Activated CD4-positive, alpha-beta T cell treated with anti-CD3 and anti-CD28 coated beads for 1 hour (primary cell): ENCODE measurements at regions not wholly inside any gene's neighbourhood (a gene's known extent, or its start where the extent isn't known, plus 50 kb on each side); places are given as distances from the start of the nearest gene placed in this dataset.

Experiments
- DNase-seq: peaks from one replicate; pipeline ENCODE4 v3.0.0-alpha.2; 2020

DNA sequence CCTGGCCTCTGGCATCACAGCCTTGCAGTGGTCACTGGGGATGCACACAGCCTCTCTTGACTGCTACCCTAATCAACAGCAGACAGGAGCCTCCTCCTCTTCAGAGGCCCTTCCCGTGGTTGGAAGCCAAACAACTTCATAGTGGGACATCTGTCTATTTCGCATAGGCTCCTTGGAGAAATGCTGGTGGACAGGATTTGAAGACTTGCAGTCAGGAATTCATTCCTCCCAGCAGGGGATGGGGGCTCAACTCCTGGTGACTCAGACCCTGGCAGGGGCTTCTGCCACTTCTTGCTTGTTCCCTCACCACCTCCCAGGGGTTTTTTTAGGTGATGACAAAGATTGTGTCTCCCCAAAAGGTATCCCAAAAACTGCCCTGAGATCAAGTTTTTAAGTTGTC, 191.7 kb upstream of the CAMK1G start:
- no peak for DNase-seq

GRCh38 chr1:209395169-209395568, 188.3 kb upstream of the CAMK1G start:
- DNase-seq, result no peak

DNA sequence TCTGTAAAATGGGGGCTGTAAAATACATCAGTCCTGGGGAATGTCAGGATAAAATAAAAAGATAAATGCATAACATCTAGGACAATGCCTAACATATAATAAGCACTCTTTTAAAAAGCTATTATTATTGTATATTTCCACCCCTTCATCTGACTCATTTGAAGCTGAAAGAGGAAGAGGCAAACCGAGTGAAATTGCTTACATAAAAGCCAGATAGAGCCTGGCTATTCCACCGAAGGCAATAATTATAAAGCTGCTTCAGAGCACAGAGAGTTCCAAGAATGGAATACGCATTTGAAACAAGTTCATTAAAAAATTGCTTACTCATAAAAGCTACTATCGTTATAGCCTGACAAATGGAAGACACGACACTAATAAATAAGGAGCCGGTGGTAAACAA, 186.1 kb upstream of the CAMK1G start:
- DNase-seq, result no peak

DNA sequence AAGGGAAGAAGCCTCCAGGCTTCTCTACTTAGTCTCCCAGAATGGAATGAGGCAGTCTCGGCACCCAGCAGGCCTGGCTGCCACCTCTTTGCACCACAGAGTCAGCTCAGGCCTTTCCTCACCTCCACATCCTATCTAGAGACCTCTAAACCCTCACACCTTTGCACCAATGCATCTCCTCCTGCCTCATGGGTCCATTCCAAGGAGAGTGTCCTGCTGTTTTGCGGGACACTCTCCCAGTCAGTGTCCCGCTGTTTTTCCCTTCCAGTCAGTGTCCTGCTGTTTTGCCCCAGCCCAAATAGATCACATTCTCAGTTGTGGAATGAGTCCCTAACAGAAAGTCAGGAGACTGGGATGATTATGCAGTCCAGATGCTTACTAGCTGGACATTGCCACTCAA, 185.6 kb upstream of the CAMK1G start:
- no peak for DNase-seq

DNA sequence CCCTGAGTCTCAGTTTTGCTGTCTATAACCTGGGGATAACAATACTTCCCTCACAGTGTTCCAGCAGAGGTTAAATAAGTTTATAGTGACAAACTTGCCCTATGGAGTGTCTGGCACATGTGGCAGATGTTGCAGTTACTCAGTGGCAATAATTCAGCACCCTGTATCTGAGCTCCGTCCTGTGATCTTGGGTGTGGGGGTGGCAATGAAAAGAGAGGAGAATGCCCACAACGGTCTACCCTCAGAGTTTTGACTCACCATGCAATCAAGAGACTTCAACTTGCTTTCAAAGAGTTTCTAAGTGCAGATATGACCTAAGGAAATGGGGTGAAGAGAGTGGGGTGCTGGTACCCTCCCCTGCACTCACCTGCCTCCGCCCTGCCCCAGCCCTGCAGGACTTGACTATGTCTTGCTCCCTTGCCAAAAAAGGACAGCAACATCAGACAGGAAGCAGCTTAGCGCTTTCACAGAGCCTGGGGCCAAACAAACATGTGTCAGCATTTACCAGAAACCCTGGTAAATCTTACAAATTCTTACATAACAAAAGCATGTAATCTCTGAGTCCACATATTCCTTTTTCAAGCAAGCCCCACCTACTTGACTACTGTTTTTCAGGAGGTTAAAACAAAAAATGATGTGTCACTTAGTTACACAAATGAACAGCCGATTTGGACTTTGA, 185.1 kb upstream of the CAMK1G start:
- no peak for DNase-seq

GRCh38 chr1:209399800-209400199, 183.7 kb upstream of the CAMK1G start:
- DNase-seq, result no peak

GRCh38 chr1:209400351-209401220, 182.9 kb upstream of the CAMK1G start:
- no peak for DNase-seq

DNA sequence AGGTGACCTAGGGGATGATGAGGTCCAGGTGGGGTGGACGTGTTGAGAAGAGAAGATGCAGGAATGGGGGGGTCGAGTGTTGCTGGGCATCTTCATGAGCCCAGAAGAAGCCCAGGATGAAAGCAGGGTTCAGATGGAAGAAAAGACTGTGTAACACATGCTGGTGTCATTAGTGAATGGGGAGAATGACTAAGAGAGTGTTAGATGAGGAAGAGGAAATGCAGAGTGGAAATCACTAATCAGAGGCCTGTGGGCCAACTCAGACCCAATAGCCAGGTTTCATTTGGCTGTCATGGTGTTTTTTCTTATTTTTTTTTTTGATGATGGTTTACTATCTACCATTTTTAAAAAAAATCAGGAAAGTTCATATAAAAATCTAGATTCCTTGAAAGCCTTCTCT, 180.8 kb upstream of the CAMK1G start:
- no peak for DNase-seq

- DNase-seq, result no peak
Observed at GRCh38 chr1:209403921-209404320, 179.6 kb upstream of the CAMK1G start.

GRCh38 chr1:209404577-209404976, 178.9 kb upstream of the CAMK1G start:
- no peak for DNase-seq

DNA sequence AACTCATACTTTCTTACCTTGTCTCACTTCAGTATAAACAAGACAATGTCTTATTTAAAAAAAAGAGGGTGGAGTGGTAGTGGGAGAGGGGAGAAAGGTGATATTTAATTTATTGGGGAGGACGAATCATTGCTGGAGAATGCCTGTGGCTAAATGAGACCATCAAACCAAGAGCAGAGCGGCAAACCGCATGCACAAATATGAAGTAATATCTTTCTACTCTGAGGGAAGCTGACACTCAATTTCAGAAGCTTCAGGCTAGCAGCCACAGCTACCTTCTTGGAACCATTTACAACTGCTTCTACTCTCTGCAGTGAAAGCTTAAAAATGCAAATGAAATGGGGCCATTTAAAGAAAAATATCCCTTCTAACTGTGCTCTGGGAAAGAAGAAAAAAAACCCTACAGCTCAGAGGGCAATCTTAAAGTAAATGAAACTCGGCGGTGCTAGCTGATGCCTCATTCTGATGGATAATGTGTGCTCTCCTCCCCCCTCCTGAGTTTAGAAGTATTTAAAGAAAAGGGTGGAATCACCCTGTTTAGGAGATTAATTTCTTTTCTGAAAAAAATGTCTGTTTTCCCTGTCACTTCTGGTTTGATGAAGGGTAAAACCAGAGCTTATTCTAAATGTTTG, 178.2 kb upstream of the CAMK1G start:
- DNase-seq, result no peak

DNA sequence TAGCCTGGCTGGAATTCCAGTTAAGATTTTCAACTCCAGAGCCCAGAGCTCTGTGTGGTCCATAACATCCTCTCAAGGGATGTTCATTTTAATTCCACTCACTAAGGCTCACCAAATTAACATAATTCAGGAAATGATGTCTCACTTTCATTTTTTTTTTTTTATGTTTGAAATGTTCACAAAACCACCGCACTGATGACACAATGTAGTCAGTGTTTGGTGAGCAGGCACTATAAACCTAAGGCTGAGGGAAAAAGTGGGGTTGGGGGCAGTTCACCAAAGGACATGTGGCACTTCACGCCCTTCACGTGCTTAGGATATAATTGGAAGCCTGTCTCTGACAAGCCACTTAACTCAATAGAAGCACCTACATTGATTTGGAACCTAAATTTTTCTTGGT, 177.3 kb upstream of the CAMK1G start:
- DNase-seq, result no peak

DNA sequence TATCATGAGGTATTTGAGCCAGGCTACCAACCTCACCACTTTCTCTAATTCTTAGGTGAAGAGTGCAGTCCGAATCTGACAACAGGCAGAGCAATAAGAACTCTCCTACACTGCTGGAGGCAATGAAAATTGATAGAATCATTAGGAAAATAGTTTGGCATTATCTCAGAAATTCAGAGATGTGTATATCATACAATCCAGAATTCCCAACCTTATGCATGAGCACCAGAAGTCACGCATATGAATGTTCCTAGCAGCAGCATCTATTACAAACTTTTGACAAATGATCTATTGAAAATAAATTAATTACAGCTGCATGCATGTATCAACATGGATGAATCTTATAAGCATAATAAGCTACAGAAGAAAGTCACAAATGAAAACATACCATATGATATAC, 176.9 kb upstream of the CAMK1G start:
- DNase-seq, result no peak

GRCh38 chr1:209409780-209410179, 173.7 kb upstream of the CAMK1G start:
- no peak for DNase-seq

DNA sequence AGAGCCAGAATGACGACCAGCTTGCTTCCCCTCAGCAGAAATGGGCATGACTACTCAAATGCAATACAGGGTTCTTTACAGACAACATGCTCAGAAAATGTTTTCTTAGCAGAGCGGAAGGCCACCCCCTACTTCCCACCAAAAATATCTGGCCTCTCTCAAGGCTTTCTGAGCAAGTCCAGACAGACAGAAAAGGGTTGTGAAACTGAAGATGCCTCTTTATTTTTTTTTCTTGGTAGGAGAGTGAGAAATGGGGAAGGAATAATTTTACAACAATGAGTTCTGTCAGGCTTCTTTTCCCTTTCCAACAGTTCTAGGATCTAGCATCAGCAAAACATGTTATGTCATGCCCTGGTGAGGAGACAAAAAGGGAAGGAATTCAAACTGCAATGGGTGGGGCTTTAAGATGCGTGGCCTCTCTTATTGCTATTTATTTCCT, 172.0 kb upstream of the CAMK1G start:
- no peak for DNase-seq

DNA sequence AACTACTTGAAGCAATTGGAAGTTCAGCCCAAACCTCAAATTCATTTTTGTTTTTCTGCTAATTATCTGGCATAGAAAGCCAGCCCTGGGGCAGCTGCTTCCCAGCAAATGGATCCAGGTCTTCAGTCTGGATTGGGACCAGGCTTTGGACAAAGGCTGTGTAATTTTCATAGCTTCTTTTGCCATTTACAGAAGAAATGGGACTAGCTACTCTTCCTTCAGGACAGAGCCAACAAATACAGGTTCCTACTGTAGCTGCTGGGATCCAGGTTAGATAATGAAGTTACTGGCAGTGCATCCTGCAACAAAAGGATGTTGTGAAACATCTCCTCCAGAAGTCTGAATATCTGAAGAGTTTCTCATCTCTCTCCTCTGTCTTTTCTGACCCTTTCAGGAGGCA, 171.5 kb upstream of the CAMK1G start:
- DNase-seq, result no peak

- no peak for DNase-seq
Observed at GRCh38 chr1:209412566-209412965, 170.9 kb upstream of the CAMK1G start.

DNA sequence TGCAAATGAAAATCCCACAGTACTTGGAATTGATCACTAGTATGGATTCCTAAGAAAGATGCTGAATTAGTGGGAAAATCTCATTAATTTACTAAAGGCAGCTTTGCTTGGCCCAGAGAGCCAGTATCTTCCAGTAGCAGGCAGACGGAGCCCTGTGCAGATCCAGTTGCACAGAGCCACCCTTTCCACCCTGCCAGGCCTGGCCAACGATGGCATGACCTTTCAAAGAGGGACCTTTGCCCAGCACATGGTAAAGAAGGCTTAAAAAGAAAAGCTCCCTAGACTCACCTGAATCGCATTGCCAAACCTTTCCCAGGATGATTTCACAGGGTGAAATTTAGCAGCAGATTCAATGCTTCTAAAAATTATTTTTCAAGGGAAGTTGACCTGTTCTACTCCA, 170.5 kb upstream of the CAMK1G start:
- no peak for DNase-seq

- DNase-seq, result no peak
Observed at GRCh38 chr1:209414803-209415329, 168.6 kb upstream of the CAMK1G start.

- no peak for DNase-seq
Observed at GRCh38 chr1:209416039-209416438, 167.5 kb upstream of the CAMK1G start.

GRCh38 chr1:209416716-209417115, 166.8 kb upstream of the CAMK1G start:
- no peak for DNase-seq

DNA sequence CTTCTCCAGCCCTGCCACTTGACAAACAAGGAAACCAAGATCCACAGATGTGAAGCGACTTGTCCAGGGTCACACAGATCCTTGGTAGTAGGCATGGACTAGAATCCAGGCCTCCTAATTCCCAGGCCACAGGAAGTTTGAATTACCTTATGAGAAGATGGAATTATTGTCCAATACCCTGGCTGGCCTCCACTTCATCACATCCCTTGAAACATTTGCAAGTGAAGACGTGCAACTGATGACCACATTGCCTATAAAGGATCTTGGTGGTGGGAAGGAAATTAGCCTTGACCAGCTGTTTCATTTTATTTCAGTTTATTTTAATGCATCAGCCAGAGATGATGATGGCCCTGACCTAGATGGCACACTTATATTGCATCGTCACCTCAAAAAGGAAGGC, 165.8 kb upstream of the CAMK1G start:
- DNase-seq, result no peak

GRCh38 chr1:209420276-209420675, 163.2 kb upstream of the CAMK1G start:
- DNase-seq, result no peak

DNA sequence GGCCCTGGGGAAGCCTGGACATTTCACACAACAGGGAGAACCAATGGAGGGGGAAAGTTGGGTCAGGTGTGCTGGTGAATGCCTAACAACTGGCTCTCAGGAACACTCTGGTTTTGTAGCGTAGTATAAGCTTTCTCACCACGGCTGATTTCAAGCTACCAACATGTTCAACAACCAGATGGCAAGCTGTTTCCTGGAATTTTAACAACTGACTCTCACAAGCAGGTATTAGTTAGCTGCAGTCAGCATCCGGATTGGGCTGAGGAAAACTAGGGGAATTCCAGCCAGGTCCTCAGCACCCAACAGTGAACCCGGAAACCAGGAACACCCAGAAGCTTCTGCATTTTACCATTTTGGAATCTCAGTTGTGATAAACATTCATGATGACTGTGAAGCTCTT, 162.3 kb upstream of the CAMK1G start:
- no peak for DNase-seq
